H4 (cell line): ENCODE measurements at regions not wholly inside any gene's neighbourhood (a gene's known extent, or its start where the extent isn't known, plus 50 kb on each side); places are given as distances from the start of the nearest gene placed in this dataset.

Experiments
- DNase-seq: peaks from one replicate; pipeline ENCODE4 v3.0.0-alpha.2; 2015; ENCODE audit warnings: low spot score

GRCh38 chr1:229059671-229060539, 211.0 kb upstream of the RAB4A start:
- DNase-seq = no peak

GRCh38 chr1:229062135-229062534, 208.8 kb upstream of the RAB4A start:
- no peak for DNase-seq

- DNase-seq = no peak
Observed at GRCh38 chr1:229063154-229063773, 207.6 kb upstream of the RAB4A start.

GRCh38 chr1:229064320-229065168, 206.4 kb upstream of the RAB4A start:
- no peak for DNase-seq

GRCh38 chr1:229065613-229066012, 205.3 kb upstream of the RAB4A start:
- DNase-seq = no peak

GRCh38 chr1:229066591-229066990, 204.3 kb upstream of the RAB4A start:
- no peak for DNase-seq

- DNase-seq = no peak
Observed at GRCh38 chr1:229067546-229067945, 203.4 kb upstream of the RAB4A start.

- no peak for DNase-seq
Observed at GRCh38 chr1:229068270-229068987, 202.5 kb upstream of the RAB4A start.

GRCh38 chr1:229069176-229069575, 201.7 kb upstream of the RAB4A start:
- DNase-seq = no peak

GRCh38 chr1:229070168-229070567, 200.7 kb upstream of the RAB4A start:
- peak; percentile 78 for DNase-seq

GRCh38 chr1:229073251-229073650, 197.7 kb upstream of the RAB4A start:
- DNase-seq = no peak

GRCh38 chr1:229075217-229075616, 195.7 kb upstream of the RAB4A start:
- no peak for DNase-seq

GRCh38 chr1:229075716-229076115, 195.2 kb upstream of the RAB4A start:
- DNase-seq = no peak

- no peak for DNase-seq
Observed at GRCh38 chr1:229076195-229076594, 194.7 kb upstream of the RAB4A start.

GRCh38 chr1:229079016-229079595, 191.8 kb upstream of the RAB4A start:
- DNase-seq = no peak

GRCh38 chr1:229080361-229080760, 190.6 kb upstream of the RAB4A start:
- no peak for DNase-seq

GRCh38 chr1:229085291-229085690, 185.6 kb upstream of the RAB4A start:
- DNase-seq = no peak

GRCh38 chr1:229086091-229086490, 184.8 kb upstream of the RAB4A start:
- no peak for DNase-seq

- DNase-seq = no peak
Observed at GRCh38 chr1:229086686-229087085, 184.2 kb upstream of the RAB4A start.

GRCh38 chr1:229087339-229087738, 183.6 kb upstream of the RAB4A start:
- no peak for DNase-seq

- DNase-seq = no peak
Observed at GRCh38 chr1:229087906-229088305, 183.0 kb upstream of the RAB4A start.
